K562 (cell line): ENCODE measurements at regions not wholly inside any gene's neighbourhood (a gene's known extent, or its start where the extent isn't known, plus 50 kb on each side); places are given as distances from the start of the nearest gene placed in this dataset.

Source experiments
- CBX8 ChIP-seq: fragments of 200-600 bp; sonication (generic); IDR thresholded peaks from 2 replicates; pipeline ENCODE4 v1.6.1; 2012; ENCODE audit warnings: borderline replicate concordance, mixed run types, low read depth, mild to moderate bottlenecking, moderate library complexity, mixed read lengths, low read length, control low read depth, inconsistent platforms; ENCODE audit not compliant: poor library complexity, severe bottlenecking; ENCODE audit errors: extremely low read depth
- REST ChIP-seq, 2 experiments: fragments of 450-650 bp; formaldehyde crosslinking in 1 of 2; IDR thresholded peaks; 2 replicates each; pipeline versions ENCODE4 v1.4.0 to v1.6.1; 2014 to 2020; ENCODE audit warnings: mild to moderate bottlenecking in 2 of 2, borderline replicate concordance in 1 of 2, low read depth in 1 of 2

GRCh38 chr10:33838731-33839130, 504.3 kb upstream of the NRP1 start (continued):
- TF ChIP-seq REST (IDR thresholded peaks at IDR 0.05; ENCODE audit: borderline replicate concordance) (no peak), REST (CRISPR knock-in tag; IDR thresholded peaks at IDR 0.05; ENCODE audit: low read depth) (no peak), CBX8 (no peak)
